Stomach (tissue), 8 donors: ENCODE measurements at regions not wholly inside any gene's neighbourhood (a gene's known extent, or its start where the extent isn't known, plus 50 kb on each side); places are given as distances from the start of the nearest gene placed in this dataset.
A peak's percentile ranks its signal among the peaks of the same experiment; 100 is the strongest.

Source experiments
- DNase-seq, 2 donors: peaks; one replicate each; pipeline versions ENCODE4 v3.0.0 to v3.0.0-alpha.2; 2013 to 2019
- H3K27ac ChIP-seq, 5 donors: fragments of 200-600 bp in 4 of 5; sonication (generic) in 4 of 5; one replicate each; pipeline ENCODE4 v1.5.1; 2013 to 2019; ENCODE audit warnings: mild to moderate bottlenecking in 1 of 5, moderate library complexity in 1 of 5
- H3K27me3 ChIP-seq, 3 donors: fragments of 200-600 bp; sonication (generic); one replicate each; pipeline ENCODE4 v1.5.1; 2017 to 2019; ENCODE audit warnings: mixed run types in 1 of 3
- H3K36me3 ChIP-seq, 4 donors: fragments of 200-600 bp; sonication (generic); 1 replicate in 3 of 4; 2 replicates in 1 of 4; pipeline ENCODE4 v1.5.1; 2016 to 2019
- H3K4me1 ChIP-seq, 4 donors: fragments of 200-600 bp; sonication (generic); one replicate each; pipeline ENCODE4 v1.5.1; 2016 to 2019
- H3K4me3 ChIP-seq, 4 donors: fragments of 200-600 bp; sonication (generic) in 3 of 4; one replicate each; pipeline ENCODE4 v1.5.1; 2016 to 2019; ENCODE audit warnings: mild to moderate bottlenecking in 1 of 4
- H3K9me3 ChIP-seq, 4 donors: fragments of 200-600 bp; sonication (generic); one replicate each; pipeline ENCODE4 v1.5.1; 2016 to 2019
- EP300 ChIP-seq: sonication (generic); formaldehyde crosslinking; IDR thresholded peaks from one replicate; pipeline ENCODE4 v1.6.1; 2017; ENCODE audit warnings: antibody characterized with exemption
- POLR2A ChIP-seq, 4 donors: fragments of 450-650 bp; IDR thresholded peaks; one replicate each; pipeline ENCODE4 v1.6.1; 2016; ENCODE audit warnings: antibody characterized with exemption in 4 of 4, control low read depth in 2 of 4, mild to moderate bottlenecking in 1 of 4, moderate library complexity in 1 of 4
- POLR2AphosphoS5 ChIP-seq, 3 donors: sonication (generic); formaldehyde crosslinking; IDR thresholded peaks; one replicate each; pipeline ENCODE4 v1.6.1; 2016; ENCODE audit warnings: antibody characterized with exemption in 3 of 3
- WGBS, 5 donors: extraction: QIAGEN DNeasy Blood & Tissue Kit in 3 of 5; methylation state at CpG; one replicate each; pipeline versions ENCODE4 v1.1.5 to v1.1.7; 2013 to 2018; 5-methylcytosine and 5-hydroxymethylcytosine counted together
- intact Hi-C: fragments of 100-400 bp; cut with DNase I; formaldehyde crosslinking; loops from one replicate; pipeline ENCODE4 v1.15.1; 2023; ENCODE audit warnings: low total_unique reads
- TF ChIP-seq, protein P1 (sequence below), 7 experiments: fragments of 450-650 bp in 4 of 7; fragments of 200-600 bp in 3 of 7; sonication (generic) in 3 of 7; IDR thresholded peaks; one replicate each; pipeline ENCODE4 v1.5.1; 2016 to 2019; ENCODE audit warnings: antibody characterized with exemption in 7 of 7, control low read depth in 2 of 7, mild to moderate bottlenecking in 1 of 7
- donor health status: healthy with polysubstance abuse.
- donor health status: Bipolar disorder and iron deficiency.
- donor health status: healthy.

DNA sequence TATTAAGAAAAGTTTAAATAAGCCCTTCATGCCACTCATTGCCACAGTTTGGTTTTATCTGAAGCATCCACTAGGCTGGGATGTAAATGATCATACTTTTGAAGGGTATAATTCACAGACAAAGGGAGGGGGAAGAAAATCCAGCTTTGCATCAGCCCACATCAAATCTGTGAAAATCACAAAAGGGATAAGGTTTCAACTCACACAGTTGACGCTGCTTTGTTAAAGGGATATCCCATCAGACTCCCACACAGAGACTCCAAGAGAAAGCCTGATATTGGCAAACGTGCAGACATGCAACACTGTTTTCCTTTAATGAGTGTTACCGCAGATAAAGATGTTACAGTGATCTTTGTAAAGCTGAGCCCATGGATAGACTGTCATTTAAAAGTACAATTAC lies 602.9 kb downstream of the TLE1 start:
- TF ChIP-seq, protein P1, sequence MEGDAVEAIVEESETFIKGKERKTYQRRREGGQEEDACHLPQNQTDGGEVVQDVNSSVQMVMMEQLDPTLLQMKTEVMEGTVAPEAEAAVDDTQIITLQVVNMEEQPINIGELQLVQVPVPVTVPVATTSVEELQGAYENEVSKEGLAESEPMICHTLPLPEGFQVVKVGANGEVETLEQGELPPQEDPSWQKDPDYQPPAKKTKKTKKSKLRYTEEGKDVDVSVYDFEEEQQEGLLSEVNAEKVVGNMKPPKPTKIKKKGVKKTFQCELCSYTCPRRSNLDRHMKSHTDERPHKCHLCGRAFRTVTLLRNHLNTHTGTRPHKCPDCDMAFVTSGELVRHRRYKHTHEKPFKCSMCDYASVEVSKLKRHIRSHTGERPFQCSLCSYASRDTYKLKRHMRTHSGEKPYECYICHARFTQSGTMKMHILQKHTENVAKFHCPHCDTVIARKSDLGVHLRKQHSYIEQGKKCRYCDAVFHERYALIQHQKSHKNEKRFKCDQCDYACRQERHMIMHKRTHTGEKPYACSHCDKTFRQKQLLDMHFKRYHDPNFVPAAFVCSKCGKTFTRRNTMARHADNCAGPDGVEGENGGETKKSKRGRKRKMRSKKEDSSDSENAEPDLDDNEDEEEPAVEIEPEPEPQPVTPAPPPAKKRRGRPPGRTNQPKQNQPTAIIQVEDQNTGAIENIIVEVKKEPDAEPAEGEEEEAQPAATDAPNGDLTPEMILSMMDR (IDR thresholded peaks at IDR 0.05), result no peak
- no peak for TF ChIP-seq EP300
- TF ChIP-seq POLR2A (IDR thresholded peaks at IDR 0.05), result no peak
- no peak for TF ChIP-seq POLR2AphosphoS5 (IDR thresholded peaks at IDR 0.05)
- intact Hi-C loops, result no loop called here
- Histone ChIP-seq H3K27ac (no peak overlapping the region), H3K4me3 (no peak overlapping the region), H3K9me3 (no peaks in the 10 kb centered on the region), H3K27me3 (no peaks in the 10 kb centered on the region), H3K36me3 (no peaks in the 10 kb centered on the region), H3K4me1 (peaks cover 0 to 16% (median 10%) of the 10 kb centered on the region in 4 donors)
- no peak for DNase-seq
- 55 to 63% (median 57%) methylated on average over 3 of the region's 3 CpGs for WGBS, 5 donors

DNA sequence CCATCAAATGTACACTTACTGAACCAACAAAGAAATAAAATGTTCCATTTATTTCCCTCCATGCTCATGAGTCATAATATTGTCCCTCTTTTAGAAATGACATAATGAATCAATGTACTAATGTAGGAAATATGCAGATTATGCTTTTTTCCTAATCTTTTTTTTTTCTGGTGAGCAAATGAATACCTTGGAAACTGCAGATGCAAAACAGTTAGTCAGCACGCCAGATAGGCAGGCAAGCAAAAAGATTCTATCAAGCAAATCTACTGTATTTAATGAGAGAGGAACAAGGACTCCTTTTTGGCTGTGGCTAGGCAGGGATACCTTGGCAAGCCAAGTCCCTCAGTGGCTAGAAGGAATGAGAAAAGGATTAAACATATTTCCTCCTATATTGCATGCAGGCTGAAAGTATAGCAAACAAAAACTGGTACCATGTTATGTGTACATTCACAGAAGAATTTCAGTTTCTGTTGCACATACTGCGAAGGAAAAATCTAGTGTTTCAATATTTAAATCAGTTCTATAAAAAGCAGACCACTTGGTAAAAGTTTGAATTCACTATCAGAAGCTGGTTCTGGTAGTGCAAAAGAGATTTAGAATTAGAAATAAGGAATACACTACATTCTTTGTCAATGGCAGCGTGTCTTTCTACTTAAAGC lies 605.4 kb downstream of the TLE1 start:
- H3K4me3 ChIP-seq, result no peak overlapping the region
- no peaks in the 10 kb centered on the region for H3K27me3 ChIP-seq
- no peak overlapping the region for H3K27ac ChIP-seq
- peaks cover 0 to 16% (median 10%) of the 10 kb centered on the region in 4 donors for H3K4me1 ChIP-seq
- TF ChIP-seq, protein P1 (IDR thresholded peaks at IDR 0.05), result no peak
- TF ChIP-seq POLR2AphosphoS5 (IDR thresholded peaks at IDR 0.05), result no peak
- no peak for TF ChIP-seq POLR2A (IDR thresholded peaks at IDR 0.05)
- TF ChIP-seq EP300, result no peak
- H3K36me3 ChIP-seq, result no peaks in the 10 kb centered on the region
- WGBS, 5 donors, result 61 to 69% (median 68%) methylated on average over 3 of the region's 3 CpGs
- peak in 1 of 2 donors; percentile 23 for DNase-seq
- intact Hi-C loops, result no loop called here
- H3K9me3 ChIP-seq, result no peaks in the 10 kb centered on the region

DNA sequence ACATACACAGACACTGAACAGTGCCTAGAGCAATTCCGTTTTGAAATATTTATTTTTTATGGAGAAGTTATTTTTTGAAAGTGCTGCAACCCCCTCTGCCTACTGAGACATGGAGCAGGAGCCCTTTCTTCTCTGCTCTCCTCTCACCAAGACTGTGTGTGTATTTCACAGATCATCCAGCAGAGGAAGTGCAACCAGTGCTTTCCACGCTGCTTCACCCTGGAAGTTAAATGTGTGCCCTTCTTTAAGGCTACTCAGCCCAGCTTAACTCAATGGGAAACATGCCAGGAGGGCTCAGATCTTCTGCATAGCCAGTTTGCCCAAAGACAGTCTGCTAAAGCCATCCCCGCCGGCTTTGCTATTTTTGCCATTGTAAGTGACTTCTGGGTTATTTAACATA lies 606.3 kb downstream of the TLE1 start:
- 38 to 52% (median 43%) methylated on average over 4 of the region's 4 CpGs for WGBS, 5 donors
- intact Hi-C loops, result no loop called here
- Histone ChIP-seq H3K9me3 (no peaks in the 10 kb centered on the region), H3K36me3 (no peaks in the 10 kb centered on the region), H3K4me3 (no peak overlapping the region), H3K27me3 (no peaks in the 10 kb centered on the region), H3K27ac (no peak overlapping the region), H3K4me1 (peaks cover 0 to 16% (median 10%) of the 10 kb centered on the region in 4 donors)
- DNase-seq, result peak in 1 of 2 donors; percentile 53
- TF ChIP-seq POLR2A (IDR thresholded peaks at IDR 0.05) (no peak), POLR2AphosphoS5 (IDR thresholded peaks at IDR 0.05) (no peak), EP300 (no peak)
- TF ChIP-seq, protein P1 (IDR thresholded peaks at IDR 0.05), result no peak

DNA sequence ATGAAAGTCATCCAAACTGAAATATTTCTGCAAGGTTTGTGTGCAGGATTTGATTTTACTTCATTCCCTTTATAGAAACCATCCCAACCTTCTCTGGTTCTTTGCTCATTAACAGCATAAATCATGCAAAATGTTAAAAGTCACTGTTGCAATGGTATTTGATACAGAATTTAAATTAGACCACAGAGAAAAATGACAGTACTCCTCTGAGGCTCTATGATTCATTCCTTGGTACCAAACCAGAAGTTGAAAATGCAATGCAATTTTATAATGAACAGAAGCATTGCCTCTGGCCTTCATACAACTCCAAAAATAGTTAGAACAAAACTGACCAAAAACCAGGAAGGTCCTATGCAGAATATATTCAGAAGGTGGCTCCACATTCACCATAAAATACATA lies 607.1 kb downstream of the TLE1 start:
- Histone ChIP-seq H3K9me3 (no peaks in the 10 kb centered on the region), H3K27ac (no peak overlapping the region), H3K4me1 (peaks cover 0 to 16% (median 10%) of the 10 kb centered on the region in 4 donors), H3K36me3 (no peaks in the 10 kb centered on the region), H3K27me3 (no peaks in the 10 kb centered on the region), H3K4me3 (no peak overlapping the region)
- DNase-seq, result no peak
- intact Hi-C loops, result no loop called here
- TF ChIP-seq, protein P1 (IDR thresholded peaks at IDR 0.05), result no peak
- TF ChIP-seq POLR2A (IDR thresholded peaks at IDR 0.05) (no peak), POLR2AphosphoS5 (IDR thresholded peaks at IDR 0.05) (no peak), EP300 (no peak)
